GM21367 (cell line): ENCODE measurements at regions not wholly inside any gene's neighbourhood (a gene's known extent, or its start where the extent isn't known, plus 50 kb on each side); places are given as distances from the start of the nearest gene placed in this dataset.
A peak's percentile ranks its signal among the peaks of the same experiment; 100 is the strongest.
"Not testable (repeated sequence)": the region's sequence is repeated elsewhere in the genome, so short reads cannot be mapped to it uniquely, and the experiment has no call there.

Experiments used
- ATAC-seq: cut with Tn5 transposase; IDR thresholded peaks from one replicate; pipeline ENCODE4 v1.9.1; 2021; ENCODE audit not compliant: unreplicated experiment

DNA sequence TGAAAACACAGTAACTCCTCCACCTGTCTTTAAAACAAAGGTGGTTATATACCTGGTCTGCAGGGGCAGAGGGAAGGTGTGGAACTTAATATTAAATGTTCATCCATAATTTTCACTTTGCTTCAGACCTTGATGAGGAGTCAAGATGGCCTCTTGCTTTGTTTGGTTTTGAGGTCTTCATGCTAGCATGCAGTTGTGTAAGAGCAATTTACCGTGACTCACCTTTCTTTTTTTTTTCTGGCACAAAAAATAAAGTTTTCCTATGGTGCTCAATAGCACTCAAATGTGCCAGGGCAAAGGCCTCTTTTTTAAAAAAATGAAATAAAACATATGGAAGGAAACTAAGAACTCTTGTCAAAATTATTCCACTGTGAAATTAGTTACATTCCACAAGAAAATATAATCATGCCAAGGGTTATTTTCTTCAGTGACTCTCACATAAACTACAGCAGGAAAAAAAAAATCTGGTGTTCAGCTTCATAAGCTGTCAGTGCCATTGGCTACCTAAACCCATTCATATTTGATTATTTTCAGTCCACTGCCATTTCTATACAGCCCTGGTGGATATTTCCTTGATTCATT lies 128.2 kb downstream of the SLC7A11 start:
- ATAC-seq: no peak

DNA sequence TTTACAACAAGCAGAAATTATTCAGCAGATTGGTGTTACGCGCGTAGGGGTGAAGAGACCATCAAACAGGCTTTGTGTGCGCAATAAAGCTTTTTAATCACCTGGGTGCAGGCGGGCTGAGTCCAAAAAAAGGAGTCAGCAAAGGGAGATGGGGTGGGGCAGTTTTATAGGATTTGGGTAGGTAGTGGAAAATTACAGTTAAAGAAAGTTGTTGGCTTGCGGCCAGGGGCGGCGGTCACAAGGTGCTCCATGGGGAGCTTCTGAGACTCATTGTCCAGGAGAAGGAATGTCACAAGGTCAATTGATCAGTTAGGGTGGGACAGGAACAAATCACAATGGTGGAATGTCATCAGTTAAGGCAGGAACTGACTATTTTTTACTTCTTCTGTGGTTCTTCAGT lies 129.3 kb downstream of the SLC7A11 start:
- ATAC-seq: not testable (repeated sequence)

DNA sequence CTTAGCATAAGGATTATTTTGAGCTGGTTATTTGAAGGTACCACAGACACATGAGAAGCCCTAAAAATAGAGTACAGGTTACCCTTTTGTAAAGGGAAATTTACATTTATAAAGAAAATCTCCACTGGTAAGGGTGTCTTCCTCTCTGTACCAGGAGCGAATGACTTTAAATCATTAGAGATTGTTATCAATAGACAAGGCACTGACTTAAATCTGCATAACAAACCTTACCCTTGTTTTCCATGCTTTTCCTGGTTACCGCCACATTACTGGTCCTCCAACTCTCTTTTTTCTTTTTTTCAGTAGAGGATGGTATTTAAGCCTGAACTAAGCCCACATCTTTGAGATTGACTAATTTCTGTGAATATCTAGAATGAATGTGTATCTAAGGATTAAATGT lies 129.8 kb downstream of the SLC7A11 start:
- no peak for ATAC-seq

DNA sequence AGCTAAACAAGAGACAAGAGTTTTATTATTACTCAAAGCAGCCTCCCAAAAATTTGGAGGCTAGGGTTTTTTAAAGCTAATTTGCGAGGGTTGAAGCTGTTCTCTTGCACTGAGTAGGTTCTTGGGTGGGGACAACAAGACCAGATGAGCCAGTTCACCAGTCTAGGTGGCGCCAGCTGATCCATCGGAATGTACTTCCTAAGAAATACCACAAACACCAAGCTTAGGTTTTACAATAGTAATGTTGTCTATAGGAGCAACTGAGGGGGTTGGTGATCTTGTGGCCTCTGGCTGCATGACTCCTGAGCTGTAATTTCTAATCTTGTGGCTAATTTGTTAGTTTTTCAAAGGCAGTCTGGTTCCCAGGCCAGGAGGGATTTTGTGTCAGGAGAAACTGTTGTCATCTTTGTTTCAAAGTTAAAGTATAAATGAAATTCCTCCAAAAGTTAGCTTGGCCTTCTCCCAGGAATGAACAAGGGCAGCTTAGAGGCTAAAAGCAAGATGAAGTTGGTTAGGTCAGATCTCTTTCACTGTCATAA lies 130.6 kb downstream of the SLC7A11 start:
- no peak for ATAC-seq

DNA sequence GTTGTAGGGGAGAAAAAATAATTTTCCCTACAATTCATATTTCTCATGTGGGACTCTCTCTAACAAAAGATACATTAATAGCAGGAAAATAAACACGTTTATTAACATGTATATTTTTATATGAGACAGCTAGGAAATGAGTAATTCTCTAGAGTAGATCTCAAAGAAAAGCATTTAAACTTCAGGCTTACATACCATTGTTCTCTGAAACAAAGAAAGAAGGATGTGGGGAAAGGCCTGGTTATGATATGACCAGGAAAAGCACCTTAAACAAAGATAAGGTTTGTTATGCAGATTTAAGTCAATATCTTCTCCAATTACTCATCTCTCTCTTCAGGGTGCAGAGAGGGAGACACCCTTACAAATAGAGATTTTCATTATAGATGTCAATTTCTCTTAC lies 131.3 kb downstream of the SLC7A11 start:
- no peak for ATAC-seq

DNA sequence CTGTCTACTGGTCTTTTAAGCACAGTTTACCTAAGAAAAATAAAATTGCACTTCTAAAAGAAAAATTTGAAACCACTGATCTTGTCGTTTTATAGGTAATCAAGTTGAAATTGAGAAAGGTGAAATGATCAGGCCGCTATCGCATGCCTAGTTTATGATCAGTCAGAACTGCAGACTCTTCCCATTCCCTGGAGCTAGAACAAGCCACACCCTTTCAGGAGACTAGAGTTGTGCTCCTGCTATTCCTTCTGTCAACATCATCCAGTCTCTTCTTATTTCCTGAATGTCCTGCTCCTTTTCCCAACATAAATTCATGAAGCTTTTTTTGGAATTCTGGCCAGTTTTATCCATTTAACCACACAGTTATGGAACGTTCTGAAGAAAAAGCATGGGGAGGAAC lies 135.1 kb downstream of the SLC7A11 start:
- no peak for ATAC-seq

DNA sequence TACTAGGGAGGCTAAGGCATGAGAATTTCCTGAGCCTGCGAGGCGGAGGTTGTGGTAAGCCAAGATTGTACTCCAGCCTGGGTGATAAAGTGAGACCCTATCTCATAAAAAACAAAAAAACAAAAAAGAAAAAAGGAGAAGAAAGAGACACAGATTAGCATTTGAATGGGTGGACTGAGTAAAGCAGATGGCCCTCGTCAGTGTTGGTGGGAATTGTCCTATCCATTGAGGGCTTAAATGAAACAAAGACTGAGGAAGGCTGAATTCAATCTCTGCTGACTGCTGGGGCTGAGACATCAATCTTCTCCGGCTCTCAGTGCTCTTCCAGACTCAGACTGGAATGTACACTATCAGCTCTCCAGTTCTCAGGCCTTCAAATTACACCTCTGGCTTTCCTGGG lies 136.8 kb downstream of the SLC7A11 start:
- no peak for ATAC-seq

DNA sequence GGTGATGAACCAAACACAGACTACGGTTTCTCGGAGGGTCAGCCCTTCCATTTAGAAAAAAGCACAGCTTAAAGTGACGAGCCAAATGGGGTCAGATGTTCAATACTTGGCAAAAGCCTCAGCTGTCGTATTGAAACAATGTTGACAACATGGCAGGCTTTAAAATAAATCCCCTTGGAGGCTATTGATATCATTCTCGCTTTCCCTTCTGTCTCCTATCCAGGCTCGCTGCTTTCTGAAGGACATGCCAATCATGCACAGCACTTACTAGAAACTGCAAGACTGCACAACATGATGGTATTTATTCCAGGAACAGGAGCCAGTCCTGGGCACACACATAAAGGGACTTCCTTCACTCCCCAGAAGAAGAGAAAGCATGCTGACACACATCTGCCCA lies 137.9 kb downstream of the SLC7A11 start:
- ATAC-seq: no peak

DNA sequence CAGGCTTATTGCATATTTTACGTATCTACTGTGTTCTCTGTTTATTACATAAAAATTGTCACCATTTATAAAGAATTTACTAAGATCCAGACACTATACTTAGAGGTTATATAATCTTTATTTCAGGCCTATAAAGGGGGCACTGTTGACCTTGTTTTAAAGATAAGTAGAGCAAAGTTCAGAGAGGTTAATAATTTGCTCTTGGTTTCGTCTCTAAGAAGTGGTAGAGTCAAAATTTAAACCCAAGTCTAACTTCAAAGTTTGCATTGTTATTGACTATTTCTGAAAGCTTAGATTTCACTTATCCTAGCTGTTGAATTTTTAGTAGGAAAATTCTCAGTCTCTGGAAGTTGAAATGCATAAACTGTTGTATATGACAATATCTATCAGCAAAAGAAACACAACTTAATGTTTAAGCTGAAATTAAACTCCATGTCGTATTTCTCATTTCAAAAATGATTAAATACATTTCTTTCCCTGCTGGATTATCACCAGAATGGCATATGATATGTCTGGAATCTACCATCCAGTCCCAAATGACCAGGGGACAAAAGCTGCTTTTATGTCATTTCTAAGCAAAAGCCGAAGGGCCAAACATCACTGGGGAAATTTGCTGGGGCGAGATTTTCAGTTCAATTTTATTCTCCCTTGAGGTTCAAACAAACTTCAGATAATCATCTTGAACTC lies 138.4 kb downstream of the SLC7A11 start:
- no peak for ATAC-seq

DNA sequence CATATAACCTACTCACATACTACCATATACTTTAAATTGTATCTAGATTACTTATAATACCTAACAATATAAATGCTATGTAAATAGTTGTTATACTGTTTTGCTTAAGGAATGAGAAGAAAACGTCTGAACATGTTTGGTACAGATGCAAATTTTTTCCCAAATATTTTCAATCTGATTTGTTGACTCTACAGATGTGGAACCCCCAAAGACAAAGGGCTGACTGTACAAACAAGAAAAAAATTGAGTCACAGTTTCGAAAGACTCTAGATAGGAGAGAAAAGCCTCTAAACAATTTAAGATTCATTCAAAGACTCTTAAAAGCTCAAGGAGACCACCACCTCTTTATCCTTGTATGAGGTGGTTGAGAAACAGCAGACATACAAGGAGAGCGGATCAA lies 142.8 kb downstream of the SLC7A11 start:
- ATAC-seq: no peak

DNA sequence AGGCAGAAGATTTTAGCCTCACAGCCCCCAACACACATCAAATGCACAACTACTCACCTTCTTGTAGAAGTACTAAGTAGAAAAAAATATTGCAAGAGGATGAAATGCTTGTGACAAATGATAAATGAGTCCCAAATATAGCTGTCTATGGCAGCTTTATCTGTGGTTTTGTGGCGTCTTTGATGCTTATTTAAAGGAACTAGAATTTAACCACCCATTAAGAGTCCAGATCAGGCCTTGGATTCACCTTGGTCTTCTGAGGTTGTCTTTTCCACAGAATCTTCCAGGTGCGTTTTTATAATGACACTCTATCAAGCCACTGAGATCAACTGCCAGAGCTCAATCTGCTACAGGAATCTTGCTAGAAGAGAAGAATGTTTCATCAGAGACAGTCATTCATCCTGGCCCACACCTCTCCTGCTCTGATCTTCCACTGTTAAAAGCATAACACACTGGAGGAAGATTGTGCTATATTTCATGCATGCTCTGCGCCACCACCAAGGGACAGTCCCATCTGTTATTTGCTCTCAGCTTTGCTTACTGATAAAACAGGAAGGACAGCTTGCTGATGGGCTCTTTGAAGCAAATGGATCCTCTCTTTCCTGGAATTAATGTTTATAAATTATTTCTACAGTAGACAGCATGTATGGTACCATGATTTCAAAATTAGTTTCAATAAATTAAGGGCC lies 144.1 kb downstream of the SLC7A11 start:
- ATAC-seq: no peak

DNA sequence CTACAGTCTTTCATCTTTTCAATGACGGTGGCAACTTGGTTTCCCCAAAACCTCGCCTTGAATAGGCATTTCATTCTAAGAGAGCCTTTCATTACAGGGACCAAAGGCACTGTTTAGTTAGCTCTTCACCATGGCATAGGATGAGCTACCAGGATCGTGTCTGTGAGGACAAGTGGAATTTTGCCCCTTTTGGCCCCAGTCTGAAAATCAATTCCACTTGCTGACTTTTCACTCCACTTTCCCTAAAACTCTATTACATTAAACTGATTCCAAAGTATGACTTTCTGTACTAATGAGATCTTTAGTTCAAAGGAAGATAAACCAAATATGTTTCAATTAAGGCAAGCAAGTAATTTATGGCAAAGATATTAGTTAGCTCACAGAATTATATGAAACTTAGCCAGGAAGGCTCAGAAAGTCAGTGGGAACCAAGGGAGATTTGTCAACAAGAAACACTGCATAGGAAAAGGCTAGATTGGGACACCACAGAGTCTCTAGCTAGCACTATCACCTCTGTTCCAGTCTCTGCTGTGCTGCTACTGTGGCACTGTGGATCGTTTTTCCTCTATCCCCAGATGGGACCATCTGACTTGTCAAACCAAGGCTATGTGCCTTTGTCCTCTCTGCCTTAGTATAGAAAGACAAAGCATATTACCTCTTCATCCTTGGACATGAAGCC lies 145.6 kb downstream of the SLC7A11 start:
- ATAC-seq: no peak

DNA sequence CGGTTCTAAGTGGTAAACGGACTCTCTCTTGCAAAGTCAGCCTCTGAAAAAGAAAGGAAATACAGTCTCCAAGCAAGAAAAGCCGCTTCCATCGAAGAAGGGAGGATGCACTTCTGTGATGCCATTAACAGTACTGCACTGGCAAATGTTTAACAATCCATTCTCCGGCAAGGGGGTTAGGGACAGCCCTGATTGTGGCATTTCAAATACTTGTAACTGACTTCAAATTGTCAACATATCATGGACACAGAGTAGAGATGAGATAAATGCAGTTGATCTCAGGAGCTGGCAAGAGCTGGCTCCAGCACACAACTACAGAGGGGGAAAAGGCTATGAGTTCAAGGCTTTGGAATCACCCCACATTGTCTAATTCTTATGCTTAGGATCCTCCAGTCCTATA lies 146.8 kb downstream of the SLC7A11 start:
- ATAC-seq: no peak

DNA sequence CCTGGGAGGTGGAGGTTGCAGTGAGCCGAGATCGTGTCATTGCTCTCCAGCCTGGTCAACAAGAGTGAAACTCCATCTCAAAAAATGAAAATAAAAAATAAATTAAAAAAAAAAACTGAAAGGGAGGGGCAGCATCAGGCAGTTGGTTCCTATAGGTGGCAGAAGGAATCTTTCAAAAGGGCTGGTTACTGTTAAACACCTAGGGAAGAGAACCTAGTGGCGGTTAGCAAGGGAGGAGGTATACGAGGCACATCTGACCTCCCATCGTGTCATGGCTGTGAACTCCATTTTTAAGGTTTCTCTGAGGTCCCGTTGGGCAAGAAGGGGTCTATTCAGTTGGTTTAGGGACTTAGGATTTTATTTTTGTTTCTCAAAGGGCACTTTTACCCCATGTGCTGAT lies 150.1 kb downstream of the SLC7A11 start:
- ATAC-seq: no peak

DNA sequence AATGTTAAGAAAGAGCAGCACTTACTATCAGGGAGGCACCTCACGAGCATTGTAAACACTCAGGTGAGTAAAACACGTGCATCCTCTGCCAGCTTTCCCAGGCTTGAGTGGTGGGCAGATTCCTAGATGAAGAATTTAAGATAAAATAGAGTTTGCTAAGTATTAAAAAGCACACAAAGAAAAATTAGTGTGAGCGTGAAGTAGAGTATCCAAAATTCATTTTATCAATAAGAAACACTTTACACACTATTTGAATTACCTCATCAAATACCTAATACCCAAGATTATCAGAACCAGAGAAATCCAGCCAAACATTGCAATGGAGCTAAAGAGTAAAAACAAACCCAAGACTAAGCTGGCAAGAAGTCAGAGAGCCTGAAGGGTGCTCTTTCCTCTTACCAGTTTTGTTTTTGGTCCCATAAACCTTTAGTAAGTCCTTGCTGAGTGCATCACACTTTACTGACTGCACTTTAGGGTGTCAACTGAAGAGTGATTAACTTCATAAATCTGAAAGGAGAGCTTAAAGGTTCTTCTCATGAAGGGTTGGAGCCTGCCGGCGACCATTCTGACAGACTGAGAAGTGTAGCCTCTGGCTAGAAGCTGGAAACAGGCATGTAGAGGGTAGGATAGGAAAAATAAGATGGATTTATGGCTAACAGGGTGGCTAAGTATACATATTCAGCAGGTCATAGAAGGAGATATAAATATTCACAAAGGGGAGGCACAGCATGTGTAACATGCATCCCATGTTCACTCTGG lies 151.1 kb downstream of the SLC7A11 start:
- no peak for ATAC-seq

DNA sequence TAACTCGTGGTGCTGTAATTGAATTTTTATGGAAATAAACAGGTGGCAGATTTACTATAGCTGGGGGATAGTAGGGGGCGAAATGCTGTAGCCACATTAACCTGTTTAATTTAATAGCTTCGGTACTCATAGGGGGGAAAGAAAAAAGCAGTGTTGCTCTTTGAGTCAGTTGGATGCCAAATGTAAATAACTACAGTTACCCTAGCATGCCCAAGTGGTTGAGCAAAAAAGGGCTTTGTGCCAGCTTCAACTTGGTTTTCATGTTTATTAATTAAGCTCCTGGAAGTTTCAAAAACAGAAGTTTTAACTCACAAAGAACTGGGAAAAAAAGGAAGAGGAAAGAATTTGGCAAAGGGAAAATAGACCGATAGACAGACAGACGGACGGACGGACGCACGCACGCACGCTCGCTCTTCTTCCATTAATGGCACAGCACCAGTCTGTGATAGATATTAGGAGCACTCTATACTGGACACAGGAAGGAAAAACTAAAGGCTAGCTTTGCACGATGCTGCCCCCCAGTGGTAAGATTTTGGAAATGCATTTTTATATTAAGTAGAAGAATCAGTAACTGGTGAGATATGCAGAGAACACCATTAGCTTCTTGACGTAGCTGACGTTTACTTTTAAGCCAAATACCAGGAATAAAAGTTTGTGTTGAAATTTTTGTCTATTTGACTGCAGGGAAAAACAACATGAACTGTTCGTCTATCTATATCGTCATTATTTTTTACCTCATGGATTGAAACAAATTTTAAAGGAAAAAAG lies 151.8 kb downstream of the SLC7A11 start:
- peak; percentile 90 for ATAC-seq

DNA sequence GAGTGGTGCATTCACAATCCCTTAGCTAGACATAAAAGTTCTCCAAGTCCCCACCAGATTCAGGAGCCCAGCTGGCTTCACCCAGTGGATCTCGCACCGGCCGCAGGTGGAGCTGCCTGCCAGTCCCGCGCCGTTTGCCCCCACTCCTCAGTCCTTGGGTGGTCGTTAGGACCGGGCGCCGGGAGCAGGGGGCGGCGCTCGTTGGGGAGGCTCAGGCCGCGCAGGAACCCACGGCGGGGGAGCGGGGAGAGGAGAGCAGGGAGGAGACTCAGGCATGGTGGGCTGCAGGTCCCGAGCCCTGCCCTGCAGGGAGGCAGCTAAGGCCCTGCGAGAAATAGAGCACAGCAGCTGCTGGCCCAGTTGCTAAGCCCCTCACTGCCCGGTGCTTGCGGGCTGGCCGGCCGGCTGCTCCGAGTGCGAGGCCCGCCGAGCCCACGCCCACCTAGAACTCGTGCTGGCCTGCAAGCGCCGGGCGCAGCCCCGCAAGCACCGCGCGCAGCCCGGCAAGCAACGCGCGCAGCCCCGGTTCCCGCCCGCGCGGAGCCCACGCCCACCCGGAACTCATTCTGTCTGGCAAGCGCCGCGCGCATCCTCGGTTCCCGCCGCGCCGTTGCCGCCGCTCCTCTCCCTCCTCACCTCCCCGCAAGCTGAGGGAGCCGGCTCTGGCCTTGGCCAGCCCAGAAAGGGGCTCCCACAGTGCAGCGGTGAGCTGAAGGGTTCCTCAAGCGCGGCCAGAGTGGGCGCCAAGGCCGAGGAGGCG lies 153.5 kb downstream of the SLC7A11 start:
- no peak for ATAC-seq

DNA sequence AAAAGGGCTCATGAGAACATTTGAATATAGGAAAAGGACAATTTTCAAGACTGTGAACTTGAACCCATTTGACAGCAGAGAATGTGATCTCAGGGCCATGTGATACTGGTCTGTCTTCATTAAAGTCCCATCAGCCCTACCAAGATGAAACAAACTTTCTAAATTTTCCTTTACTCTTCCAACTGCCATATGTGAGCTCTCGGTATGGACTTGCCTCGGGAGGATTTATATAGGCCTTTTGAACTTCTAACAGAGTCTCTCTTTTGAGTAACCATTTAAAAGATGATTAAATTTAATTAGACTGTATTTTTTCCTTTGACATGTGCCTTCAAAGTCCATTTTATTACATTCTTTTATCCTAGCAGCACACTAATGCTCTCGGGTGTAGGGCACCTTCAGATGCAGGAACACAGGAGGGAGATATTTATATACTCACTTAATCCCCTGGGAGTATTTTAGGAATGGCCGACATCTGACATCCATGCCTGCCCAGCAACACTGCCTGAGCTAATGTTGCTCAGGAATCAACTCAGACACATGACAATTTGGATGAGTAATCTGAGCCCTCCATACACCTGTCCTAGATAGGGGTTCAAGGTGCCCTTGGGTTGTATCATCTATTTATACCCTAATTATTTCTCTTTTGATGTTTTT lies 155.0 kb downstream of the SLC7A11 start:
- no peak for ATAC-seq

DNA sequence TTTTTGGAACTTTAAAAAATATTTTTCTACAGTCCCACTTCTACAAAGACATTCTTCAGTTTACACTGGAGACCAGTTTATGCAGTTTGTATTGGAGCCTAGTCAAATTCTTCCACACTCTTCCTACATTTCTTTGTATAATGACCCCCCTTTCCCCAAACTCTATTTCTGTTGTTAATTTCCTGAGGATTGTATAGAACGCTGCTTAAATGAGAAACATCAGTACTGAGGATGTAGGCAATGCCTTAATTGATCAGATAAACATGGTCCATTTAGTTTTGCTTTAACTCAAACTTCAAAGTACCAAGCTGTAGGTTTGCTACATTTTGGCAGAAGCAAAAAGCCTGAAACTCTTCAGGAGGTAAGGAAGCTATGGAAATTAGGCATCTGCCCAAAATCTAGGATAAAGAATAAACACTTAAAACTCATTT lies 155.5 kb downstream of the SLC7A11 start:
- ATAC-seq: no peak
